Ascending aorta (tissue), 2 donors: ENCODE measurements at regions not wholly inside any gene's neighbourhood (a gene's known extent, or its start where the extent isn't known, plus 50 kb on each side); places are given as distances from the start of the nearest gene placed in this dataset.

Experiments used
- DNase-seq, 2 donors: peaks; one replicate each; pipeline ENCODE4 v3.0.0-alpha.2; 2019; ENCODE audit warnings: low spot score in 2 of 2
- H3K27ac ChIP-seq, 2 donors: fragments of 200-600 bp; sonication (generic); one replicate each; pipeline ENCODE4 v1.5.1; 2016 to 2017; ENCODE audit warnings: mild to moderate bottlenecking in 1 of 2
- H3K27me3 ChIP-seq: fragments of 200-600 bp; sonication (generic); one replicate; pipeline ENCODE4 v1.5.1; 2017
- H3K36me3 ChIP-seq, 2 donors: fragments of 200-600 bp; sonication (generic); one replicate each; pipeline ENCODE4 v1.5.1; 2016
- H3K4me1 ChIP-seq, 2 donors: fragments of 200-600 bp; sonication (generic); one replicate each; pipeline ENCODE4 v1.5.1; 2016 to 2017; ENCODE audit warnings: mild to moderate bottlenecking in 1 of 2
- H3K4me3 ChIP-seq, 2 donors: fragments of 200-600 bp; sonication (generic); one replicate each; pipeline ENCODE4 v1.5.1; 2016 to 2017; ENCODE audit warnings: mild to moderate bottlenecking in 1 of 2
- H3K9me3 ChIP-seq, 2 donors: fragments of 200-600 bp; sonication (generic); one replicate each; pipeline ENCODE4 v1.5.1; 2016
- CTCF ChIP-seq, 3 experiments: fragments of 200-600 bp in 2 of 3; fragments of 450-650 bp in 1 of 3; sonication (generic) in 2 of 3; IDR thresholded peaks; one replicate each; pipeline ENCODE4 v1.5.1; 2016 to 2019; ENCODE audit warnings: antibody characterized with exemption in 3 of 3, mild to moderate bottlenecking in 1 of 3, moderate library complexity in 1 of 3
- intact Hi-C: fragments of 100-400 bp; cut with DNase I; formaldehyde crosslinking; loops from one replicate; pipeline ENCODE4 v1.15.1; 2023

GRCh38 chr12:116354950-116355783 lies 77.7 kb upstream of the MED13L start:
- no peak overlapping the region for H3K27ac ChIP-seq
- H3K36me3 ChIP-seq, result no peaks in the 10 kb centered on the region
- no peak overlapping the region for H3K4me3 ChIP-seq
- intact Hi-C loops, result no loop called here
- DNase-seq, result no peak
- TF ChIP-seq CTCF (IDR thresholded peaks at IDR 0.05), result no peak
- no peaks in the 10 kb centered on the region for H3K9me3 ChIP-seq
- H3K4me1 ChIP-seq, result peaks cover 0 to 13% of the 10 kb centered on the region in 2 donors
- H3K27me3 ChIP-seq, result no peaks in the 10 kb centered on the region

- no peak for DNase-seq
- Histone ChIP-seq H3K9me3 (no peaks in the 10 kb centered on the region), H3K4me1 (peaks cover 0 to 13% of the 10 kb centered on the region in 2 donors), H3K27ac (peak overlapping the region; percentile 68 to 85), H3K27me3 (no peaks in the 10 kb centered on the region), H3K4me3 (no peak overlapping the region), H3K36me3 (no peaks in the 10 kb centered on the region)
- intact Hi-C loops, result loop anchor here (2.0 kb wide), 1 partner anchor 40 kb away; no protein-coding TSS in a partner anchor
- TF ChIP-seq CTCF (IDR thresholded peaks at IDR 0.05), result no peak
Measured at GRCh38 chr12:116358536-116358892, 81.0 kb upstream of the MED13L start.

- no peaks in the 10 kb centered on the region for H3K36me3 ChIP-seq
- intact Hi-C loops, result loop anchor here (2.0 kb wide), 1 partner anchor 40 kb away; no protein-coding TSS in a partner anchor
- DNase-seq, result peak; percentile 66 to 97
- TF ChIP-seq CTCF (IDR thresholded peaks at IDR 0.05), result no peak
- H3K9me3 ChIP-seq, result no peaks in the 10 kb centered on the region
- peak overlapping the region in 1 of 2 donors; percentile 5 for H3K4me3 ChIP-seq
- peaks cover 0 to 13% of the 10 kb centered on the region in 2 donors for H3K4me1 ChIP-seq
- H3K27ac ChIP-seq, result peak overlapping the region; percentile 68 to 85
- H3K27me3 ChIP-seq, result no peaks in the 10 kb centered on the region
Measured at GRCh38 chr12:116358893-116359761, 81.6 kb upstream of the MED13L start.

GRCh38 chr12:116360579-116361413 lies 83.3 kb upstream of the MED13L start:
- Histone ChIP-seq H3K27ac (no peak overlapping the region), H3K9me3 (no peaks in the 10 kb centered on the region), H3K4me3 (no peak overlapping the region), H3K36me3 (no peaks in the 10 kb centered on the region), H3K4me1 (peaks cover 0 to 13% of the 10 kb centered on the region in 2 donors), H3K27me3 (no peaks in the 10 kb centered on the region)
- intact Hi-C loops, result no loop called here
- TF ChIP-seq CTCF (IDR thresholded peaks at IDR 0.05), result no peak
- no peak for DNase-seq
